GM18505 (cell line): ENCODE measurements at regions not wholly inside any gene's neighbourhood (a gene's known extent, or its start where the extent isn't known, plus 50 kb on each side); places are given as distances from the start of the nearest gene placed in this dataset.

Experiments
- ATAC-seq: cut with Tn5 transposase; IDR thresholded peaks from one replicate; pipeline ENCODE4 v1.9.1; 2021; ENCODE audit not compliant: unreplicated experiment
- POLR2A ChIP-seq: IDR thresholded peaks from 4 replicates; pipeline ENCODE4 v1.6.1; 2011; ENCODE audit warnings: borderline replicate concordance; ENCODE audit not compliant: insufficient read depth, insufficient read length; ENCODE audit errors: extremely low read depth

GRCh38 chr9:96183751-96184150 lies 118.2 kb downstream of the HSD17B3 start:
- no peak for ATAC-seq

GRCh38 chr9:96178153-96178552 lies 123.8 kb downstream of the HSD17B3 start:
- ATAC-seq: no peak
- TF ChIP-seq POLR2A: no peak

More at GRCh38 chr9:96183751-96184150, 118.2 kb downstream of the HSD17B3 start:
- TF ChIP-seq POLR2A: no peak

GRCh38 chr9:96177719-96178028 lies 124.3 kb downstream of the HSD17B3 start:
- TF ChIP-seq POLR2A: no peak
- no peak for ATAC-seq

- no peak for ATAC-seq
- TF ChIP-seq POLR2A: no peak
Measured at GRCh38 chr9:96177005-96177718, 124.8 kb downstream of the HSD17B3 start.

- no peak for ATAC-seq
- no peak for TF ChIP-seq POLR2A
Measured at GRCh38 chr9:96175796-96176195, 126.2 kb downstream of the HSD17B3 start.

- TF ChIP-seq POLR2A: no peak
- ATAC-seq: no peak
Measured at GRCh38 chr9:96175001-96175400, 127.0 kb downstream of the HSD17B3 start.

- ATAC-seq: no peak
- no peak for TF ChIP-seq POLR2A
Measured at GRCh38 chr9:96174371-96174770, 127.6 kb downstream of the HSD17B3 start.

GRCh38 chr9:96173640-96174039 lies 128.3 kb downstream of the HSD17B3 start:
- TF ChIP-seq POLR2A: no peak
- no peak for ATAC-seq

- TF ChIP-seq POLR2A: no peak
- ATAC-seq: no peak
Measured at GRCh38 chr9:96172797-96173196, 129.2 kb downstream of the HSD17B3 start.

- ATAC-seq: no peak
- TF ChIP-seq POLR2A: no peak
Measured at GRCh38 chr9:96171728-96172127, 130.2 kb downstream of the HSD17B3 start.

- no peak for ATAC-seq
- TF ChIP-seq POLR2A: no peak
Measured at GRCh38 chr9:96169901-96170300, 132.1 kb downstream of the HSD17B3 start.

GRCh38 chr9:96169484-96169883 lies 132.5 kb downstream of the HSD17B3 start:
- ATAC-seq: no peak
- TF ChIP-seq POLR2A: no peak

GRCh38 chr9:96168882-96169281 lies 133.1 kb downstream of the HSD17B3 start:
- no peak for TF ChIP-seq POLR2A
- ATAC-seq: no peak

- no peak for ATAC-seq
- TF ChIP-seq POLR2A: no peak
Measured at GRCh38 chr9:96167011-96167410, 135.0 kb downstream of the HSD17B3 start.

- no peak for TF ChIP-seq POLR2A
- no peak for ATAC-seq
Measured at GRCh38 chr9:96164268-96164683, 137.7 kb downstream of the HSD17B3 start.

GRCh38 chr9:96163712-96164111 lies 138.3 kb downstream of the HSD17B3 start:
- no peak for TF ChIP-seq POLR2A
- no peak for ATAC-seq

- TF ChIP-seq POLR2A: no peak
- no peak for ATAC-seq
Measured at GRCh38 chr9:96163161-96163560, 138.8 kb downstream of the HSD17B3 start.
